Activated naive CD4-positive, alpha-beta T cell treated with anti-CD3 and anti-CD28 coated beads, Interleukin-2, amount 50 U/mL, for 16 hours (primary cell): ENCODE measurements at regions not wholly inside any gene's neighbourhood (a gene's known extent, or its start where the extent isn't known, plus 50 kb on each side); places are given as distances from the start of the nearest gene placed in this dataset.

Source experiments
- DNase-seq: peaks from one replicate; pipeline ENCODE4 v3.0.0-alpha.2; 2020

DNA sequence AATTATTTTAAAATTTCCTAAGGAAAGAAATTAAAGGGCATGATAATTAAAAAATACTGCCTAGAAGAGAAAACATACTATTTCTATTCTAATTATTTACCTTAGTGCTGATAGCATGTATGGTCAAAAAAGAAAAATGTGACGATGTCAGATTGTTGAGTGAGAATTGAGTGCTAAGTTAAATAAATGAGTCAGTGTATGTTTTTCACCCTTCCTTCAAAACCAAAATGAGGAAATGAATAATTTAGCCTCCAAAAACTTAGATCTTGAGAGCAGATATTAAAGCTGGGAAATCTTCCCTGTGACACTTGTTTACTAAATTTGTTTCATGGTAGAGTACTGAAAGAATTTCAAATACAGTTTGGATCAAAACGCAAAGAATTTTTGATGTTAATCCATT, 58.6 kb upstream of the NYAP2 start:
- no peak for DNase-seq

DNA sequence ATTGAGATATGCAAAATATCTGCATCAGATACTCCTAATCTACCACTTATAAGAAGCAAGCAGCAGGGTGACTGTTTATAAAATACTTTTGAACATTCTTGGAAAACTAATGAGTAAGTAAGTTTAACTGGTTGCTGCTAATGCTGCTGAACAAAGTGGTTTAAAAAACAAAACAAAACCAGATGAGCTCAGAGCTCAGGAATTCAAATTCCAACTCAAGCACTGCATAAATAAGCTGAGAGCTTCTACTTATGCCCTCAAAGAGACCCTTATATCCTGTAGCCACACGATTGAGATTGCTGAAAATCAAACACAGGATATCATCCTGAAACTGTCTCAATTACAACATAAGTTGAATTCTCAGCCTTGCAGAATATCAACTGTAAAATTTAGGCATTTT, 62.3 kb upstream of the NYAP2 start:
- no peak for DNase-seq

DNA sequence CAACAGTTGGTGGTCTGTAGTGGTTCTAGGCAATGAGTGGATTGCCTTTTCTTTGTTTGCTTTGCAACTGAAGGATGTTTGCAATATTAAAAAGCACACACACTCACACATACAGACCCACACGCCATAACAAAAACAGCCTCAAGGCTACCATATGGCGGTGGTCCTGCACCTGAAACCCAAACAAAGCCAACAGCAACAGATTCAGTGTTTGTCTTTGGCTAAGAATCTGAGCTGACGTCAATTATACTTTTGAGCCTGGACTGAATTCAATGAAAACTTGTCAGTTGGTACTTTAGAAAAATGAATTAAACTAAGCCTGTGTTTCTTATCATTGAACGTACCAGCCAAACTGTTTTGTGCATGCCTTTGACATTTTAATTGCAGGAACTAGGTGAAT, 65.0 kb upstream of the NYAP2 start:
- no peak for DNase-seq

DNA sequence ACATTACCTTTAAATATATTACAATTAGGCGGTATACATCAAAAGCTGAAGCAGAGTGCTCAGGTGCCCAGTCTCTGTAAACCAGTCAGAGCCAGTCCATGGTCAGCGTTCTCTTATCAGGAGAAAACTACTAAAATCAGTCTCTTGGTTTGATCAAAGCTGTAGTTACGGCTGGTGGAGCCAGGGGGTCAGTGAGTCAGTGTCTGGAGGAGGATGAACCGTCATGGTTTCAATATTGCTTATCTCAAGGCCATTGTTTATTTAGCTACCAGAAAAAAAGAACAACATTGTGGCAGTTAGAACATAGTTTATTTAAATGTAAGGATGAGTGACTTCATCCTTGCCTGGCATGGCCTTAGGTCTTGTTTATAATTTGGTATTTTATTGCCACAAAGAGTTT, 71.3 kb upstream of the NYAP2 start:
- DNase-seq = no peak

DNA sequence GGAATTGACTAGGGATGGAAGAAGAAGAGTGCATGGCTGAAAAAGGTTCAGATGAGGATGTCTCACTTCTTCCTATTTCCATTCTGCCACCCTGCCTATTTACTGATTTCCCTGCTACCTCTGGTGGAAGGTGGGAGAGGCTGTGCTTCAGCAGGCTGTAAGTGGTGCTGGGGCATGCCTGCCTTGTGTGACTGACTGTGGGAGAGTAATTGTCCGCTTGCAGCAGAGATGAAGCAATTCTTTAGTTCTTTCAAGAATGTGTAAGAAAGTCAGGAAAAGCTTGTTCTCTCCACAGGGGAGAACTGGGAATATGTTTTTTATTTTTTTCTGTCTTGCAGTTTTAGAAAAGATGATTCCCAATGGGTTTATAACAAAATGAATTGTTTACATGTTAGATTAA, 72.5 kb upstream of the NYAP2 start:
- DNase-seq = no peak

DNA sequence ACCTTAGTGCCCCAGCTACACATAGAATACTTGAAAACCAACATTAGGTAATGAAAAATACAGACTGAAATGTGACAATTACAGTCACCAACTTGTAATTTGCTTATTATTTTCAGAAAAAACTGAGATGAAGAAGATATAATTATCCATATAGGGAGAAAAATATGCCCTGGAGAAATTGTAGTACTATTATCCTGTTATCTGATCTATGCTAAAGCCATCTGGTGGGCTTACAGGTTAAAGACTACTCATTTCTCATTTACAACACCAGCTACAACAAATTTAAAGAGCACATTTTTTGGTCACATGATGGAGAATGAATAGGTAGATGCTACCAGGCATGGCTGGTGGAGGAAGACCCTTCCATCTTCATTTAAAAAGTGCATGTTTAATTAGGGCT, 79.6 kb upstream of the NYAP2 start:
- DNase-seq = no peak

DNA sequence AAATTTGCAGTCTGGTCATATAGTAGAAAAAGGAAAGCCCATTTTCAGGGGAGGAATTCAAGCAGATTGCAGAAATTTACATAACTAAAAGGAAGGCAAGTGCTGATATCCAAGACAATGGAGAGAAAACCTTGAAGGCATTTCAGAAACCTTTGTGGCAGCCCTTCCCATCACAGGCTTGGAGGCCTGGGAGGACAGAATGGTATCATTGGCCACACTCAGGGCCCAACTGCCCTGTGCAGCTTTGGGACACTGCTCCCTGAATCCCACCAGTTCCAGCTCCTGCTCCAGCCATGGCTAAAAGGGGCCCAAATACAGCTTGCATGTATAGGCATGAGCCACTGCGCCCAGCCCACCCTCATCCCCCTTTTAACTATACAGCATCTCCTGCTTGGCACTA, 81.1 kb upstream of the NYAP2 start:
- DNase-seq = no peak

DNA sequence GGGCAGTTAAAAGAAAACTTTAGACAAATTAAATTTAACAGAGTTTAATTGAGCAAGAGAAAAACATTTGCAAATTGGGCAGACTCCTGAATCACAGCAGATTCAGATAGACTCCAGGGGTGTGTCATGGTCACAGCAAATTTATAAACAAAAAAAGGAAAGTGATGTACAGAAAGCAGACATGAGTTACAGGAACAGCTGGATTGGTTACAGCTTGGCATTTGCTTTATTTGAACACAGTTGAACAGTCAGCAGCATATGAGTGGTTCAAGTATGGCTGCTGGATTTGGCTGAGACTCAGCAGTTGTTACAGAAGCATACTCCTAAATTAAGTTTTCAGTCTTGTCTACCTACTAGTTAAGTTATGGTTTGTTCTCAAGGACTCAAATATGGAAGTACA, 82.3 kb upstream of the NYAP2 start:
- no peak for DNase-seq

DNA sequence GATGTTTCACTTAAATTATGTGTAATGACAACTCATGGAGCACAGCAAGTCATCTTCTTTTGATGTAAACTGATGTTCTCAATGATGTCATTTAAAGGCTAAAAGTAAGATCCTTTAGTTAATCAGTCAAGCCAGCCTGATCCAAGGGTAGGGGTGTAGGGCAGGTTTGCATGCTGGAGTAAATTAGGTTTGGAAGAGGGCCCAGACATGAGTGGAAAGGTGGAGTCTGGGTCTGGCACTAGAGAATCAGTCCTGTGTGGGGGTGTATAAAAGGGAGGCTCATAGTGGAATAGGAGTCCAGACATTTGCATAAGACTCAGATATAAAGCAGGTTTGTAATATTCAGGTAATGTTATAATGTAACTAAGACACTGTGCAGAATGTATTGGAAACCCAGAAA, 88.8 kb upstream of the NYAP2 start:
- no peak for DNase-seq

DNA sequence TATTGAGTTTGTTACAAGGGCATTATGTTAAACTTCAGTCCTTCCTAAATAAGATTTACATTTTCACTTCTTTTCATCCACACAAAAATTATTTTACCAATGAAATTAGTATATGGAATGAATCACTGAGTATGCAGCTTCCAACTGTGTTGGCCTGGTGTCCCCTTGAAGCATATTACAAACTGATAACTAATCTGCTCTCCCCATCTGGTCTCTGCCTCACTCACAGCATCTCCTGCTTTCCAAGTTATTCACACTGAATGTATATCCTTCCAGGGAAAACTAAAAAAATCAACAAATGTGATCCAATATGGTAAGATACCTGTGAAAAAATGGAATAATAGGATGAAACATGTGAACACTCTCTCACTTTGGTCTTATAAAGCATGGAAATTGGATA, 90.0 kb upstream of the NYAP2 start:
- DNase-seq = no peak

DNA sequence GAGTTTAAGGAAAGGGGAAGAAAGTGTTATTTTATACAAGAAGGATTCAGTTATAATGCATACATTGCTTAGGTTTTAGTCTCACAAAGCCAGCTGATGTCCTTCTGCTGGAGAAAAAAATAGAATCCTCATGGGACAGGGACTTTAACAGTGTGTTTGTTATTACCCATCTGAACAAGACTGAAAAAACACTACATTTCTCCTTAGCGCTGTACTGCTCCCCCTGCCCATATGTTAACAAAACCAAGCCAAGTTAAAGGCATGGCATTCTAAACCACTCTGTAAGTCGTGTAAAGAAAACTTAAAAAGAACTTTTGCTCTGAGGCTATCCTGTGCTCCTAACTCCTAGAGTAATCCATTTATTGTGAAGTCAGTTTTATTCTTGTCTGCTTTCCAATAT, 102.6 kb upstream of the NYAP2 start:
- no peak for DNase-seq

DNA sequence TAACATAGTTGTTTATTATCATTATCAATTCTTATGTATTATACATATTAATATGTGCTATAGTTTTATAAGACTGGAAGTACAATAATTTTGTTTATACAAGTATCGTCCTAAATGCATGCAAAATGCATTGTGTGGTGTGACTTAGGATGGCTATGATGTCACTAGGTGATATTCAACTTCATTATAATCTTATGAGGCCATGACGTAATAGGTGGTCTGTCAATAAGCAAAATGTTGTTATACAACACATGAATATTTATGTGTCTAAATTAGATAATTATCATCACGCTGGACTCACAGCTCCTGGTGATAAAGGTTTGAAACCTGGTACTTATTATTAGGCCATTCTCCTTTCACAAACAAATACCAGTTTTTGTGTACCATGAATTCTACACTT, 104.4 kb upstream of the NYAP2 start:
- DNase-seq = no peak

DNA sequence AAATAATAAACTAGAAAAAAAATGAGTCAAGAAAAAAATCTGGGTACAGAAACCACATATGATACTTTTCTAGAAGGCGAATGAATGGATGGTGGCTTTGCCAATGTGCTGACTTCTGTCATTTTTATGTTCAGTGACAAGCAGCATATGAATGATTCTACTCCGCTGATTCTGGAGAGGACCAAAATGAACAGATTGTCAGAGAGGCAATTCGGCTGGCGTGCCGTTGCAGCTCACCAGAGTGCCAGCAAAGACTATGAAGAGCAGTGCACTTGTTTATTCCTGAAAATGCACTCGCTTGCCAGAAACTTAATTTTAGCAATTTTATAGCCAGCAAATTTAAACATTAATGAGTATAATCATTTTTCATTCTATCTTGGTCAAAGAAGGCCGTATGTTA, 105.9 kb upstream of the NYAP2 start:
- no peak for DNase-seq

DNA sequence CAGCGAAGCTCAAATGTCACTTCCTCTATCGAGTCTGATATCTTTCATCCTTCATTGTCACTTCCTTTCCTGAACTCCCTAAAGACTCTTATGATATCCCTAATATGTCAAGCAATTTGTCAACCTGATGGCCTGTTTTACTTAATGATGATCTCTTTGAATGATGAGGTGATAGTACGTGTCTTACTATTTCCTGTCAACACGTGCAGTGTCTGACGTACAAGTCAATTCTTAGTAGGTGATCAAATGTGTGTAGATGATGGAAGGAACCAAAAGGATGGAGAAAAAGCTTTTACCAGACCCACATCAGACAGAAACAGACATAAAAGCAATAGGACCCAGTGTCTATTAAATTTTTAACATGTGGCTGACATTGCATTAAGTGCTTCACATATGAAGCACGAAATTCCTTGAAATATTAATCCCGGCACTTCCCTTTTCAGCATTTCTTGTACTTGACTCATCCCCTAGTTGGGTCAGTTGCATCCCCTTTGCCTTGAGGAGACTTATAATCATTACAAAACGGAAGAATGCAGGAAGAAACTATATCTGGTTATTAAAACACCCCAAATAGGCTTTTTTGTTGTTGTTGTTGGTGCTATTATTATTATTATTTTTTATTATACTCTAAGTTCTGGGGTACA, 108.6 kb upstream of the NYAP2 start:
- no peak for DNase-seq

DNA sequence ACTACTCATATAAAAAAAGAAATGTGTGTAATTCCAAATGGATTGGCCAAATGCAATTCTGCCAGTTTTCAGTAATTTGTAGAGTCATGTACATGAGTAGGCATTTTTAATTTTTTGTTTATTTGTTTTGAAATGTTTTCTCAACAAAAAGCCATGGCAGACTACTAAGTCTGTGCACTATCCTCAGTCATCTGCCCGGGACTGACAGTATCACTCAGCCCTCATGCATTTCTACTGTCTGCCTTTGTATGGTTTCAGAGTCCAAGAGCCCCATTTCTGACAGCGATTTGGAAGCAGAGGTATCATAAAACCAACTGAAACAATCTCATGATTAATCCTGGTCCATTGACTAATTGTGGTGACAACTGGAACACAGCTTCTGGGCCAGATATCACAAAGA, 109.9 kb upstream of the NYAP2 start:
- no peak for DNase-seq

DNA sequence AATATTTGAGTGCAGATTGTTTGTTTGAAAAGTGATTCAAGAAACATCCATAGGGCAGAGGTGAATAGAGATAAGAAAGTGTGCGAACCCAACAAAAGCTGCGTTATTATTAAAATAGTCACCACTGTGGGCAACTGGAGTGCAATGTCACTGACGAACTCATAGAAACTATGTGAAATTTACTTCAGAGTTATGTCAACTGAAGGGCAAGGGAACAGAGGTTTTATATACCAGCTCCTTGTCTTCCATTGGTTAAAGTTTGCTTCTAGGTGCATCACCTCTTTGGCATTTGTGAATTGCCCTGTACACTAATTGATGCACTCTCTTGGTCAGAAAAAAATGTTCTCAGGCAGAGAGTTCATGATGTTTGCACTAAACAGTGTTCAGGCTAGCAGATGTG, 110.5 kb upstream of the NYAP2 start:
- DNase-seq = no peak

DNA sequence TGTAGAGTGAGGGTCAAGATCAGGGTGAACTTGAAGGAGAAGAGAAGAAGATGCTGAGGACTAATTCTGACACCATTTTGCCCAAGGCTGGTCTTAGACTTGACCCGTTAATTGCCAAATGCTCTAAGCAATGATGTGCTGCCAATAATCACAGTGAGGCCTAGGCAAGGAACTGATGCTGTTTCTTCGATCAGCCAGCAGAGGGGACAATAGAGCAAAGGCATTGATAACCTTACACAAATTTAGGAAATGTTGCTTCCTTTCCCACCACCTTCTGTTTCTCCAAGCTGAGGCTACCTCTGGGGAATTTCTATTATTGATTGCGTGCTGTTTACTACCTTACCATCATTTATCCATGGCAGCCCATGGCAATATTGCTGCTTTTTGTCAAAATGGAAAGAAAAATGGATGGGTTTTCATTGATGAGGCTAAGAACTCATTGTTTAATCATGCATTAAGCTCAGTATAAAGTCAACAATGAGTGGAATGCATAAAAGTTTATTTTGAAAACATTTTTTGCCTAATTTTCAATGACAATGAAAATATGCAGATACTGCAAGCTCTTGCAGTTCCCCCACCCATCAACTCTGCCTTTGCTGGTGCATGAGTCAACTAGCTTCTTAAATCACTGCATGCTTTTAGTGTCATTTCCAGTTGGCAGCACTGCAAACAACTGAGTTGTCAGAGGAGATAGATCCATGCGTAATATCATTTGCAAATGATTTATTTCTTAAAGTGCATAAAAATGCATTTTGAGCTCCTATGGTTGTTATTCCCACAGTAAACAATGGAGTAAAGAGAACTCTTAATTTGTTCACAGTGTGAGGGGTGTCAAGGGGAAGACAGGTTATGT, 116.4 kb upstream of the NYAP2 start:
- DNase-seq = no peak

DNA sequence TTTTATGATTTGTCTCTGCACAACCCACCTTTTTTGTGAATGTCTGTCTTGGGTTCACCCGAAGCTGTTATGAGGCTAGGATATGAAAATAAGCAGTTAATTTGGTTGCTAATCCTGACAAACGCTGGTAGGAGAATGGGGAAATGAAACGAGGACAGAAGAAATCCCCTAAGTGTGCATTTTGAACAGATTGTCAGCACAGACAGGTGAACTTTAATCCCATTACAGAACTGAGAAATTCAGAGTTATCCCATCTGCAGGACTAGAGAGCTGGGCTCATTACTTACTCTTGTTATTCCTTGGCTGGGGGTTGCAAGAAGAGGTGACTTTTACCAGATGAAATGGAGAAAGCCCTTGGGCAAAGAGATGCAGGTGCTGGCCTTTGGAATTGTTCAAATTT, 123.3 kb upstream of the NYAP2 start:
- no peak for DNase-seq

DNA sequence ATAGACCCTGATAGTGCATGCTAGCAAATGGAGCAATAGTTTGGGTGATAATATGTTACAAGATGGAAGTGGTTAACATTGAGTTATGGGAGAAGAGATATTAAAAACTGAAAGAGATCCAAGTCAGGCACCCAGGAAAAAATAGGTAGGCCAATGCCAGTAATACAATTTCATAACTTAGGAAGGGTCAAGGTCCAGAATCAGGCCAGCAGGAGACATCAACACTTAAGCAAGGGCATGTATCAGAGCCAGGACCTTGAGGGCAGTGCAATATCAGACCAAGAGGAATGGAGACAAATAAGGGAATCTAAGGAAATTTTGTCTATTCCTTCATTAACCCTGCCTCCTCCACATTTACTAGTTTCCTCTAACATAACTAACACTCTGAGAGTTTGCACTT, 124.1 kb upstream of the NYAP2 start:
- no peak for DNase-seq

DNA sequence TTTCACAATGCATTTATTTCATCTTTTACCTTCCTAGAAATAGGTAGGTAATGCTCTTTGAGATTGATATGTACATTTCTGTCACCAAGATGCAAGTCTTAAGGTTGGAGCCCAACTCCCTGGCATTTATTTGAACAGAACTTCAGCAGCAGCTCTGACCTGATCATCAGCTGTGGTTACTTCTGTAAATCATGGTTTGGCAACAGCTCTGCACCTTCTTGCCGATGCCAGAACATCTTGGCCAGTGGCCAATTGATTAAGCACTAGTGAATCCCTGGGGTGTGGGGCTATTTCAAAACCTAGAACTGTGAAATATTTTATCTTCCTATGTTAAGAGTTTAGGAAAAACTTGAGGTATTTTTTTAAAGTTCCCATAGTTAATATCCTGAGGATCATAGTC, 124.8 kb upstream of the NYAP2 start:
- no peak for DNase-seq

DNA sequence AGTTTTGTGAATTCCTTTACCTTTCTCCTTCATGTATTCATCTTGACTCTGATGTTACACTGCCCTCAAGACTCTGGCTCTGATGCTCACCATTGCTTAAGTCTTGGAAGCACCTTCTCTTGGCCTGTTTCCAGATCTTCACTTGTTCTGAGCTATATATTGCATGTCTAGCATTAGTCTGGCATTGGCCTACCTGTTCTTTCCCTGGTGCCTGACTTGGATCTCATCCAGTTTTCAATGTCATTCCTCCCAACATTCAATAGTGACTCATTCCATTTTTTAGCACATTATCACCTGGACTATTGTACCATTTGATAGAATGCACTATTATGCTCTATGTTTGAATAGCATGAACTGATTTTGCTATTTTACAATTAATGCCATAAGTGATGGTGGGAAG, 127.3 kb upstream of the NYAP2 start:
- DNase-seq = no peak

DNA sequence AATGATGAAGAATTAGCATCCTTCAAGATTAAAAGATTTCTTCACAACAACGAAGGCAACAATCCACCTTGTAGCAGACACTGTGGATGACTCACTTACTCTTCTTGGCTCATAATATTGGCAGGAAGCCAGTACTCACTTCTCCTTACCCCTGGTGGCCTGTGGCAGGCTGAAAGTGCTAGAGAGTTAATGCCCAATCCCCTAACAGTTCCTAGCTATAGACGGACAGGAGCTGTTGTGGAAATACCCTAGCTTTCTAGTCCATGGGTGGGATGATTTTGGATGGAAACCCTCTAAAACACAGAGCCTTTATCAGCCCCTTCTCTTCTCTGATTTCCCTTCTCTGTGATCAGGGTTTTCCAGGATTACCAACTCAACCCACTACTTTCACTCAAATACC, 128.6 kb upstream of the NYAP2 start:
- DNase-seq = peak; percentile 15

DNA sequence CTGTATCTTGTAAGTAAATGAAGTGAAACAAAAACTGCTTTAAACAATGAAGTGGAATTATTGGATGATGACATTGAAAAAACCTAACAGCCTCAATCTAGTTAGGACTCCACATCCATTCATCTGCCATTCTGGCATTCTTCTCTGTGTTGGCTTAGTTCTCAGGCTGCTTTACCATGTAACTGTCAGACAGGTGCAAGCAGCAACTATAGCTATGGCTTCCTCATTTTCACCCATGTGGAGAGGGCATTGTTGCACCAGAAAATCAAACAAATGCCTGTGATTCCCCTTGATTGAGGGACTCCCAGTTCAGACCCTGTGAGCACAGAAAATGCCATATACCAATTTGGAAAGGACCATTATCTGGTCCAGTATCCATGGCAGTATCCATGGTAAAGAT, 129.5 kb upstream of the NYAP2 start:
- no peak for DNase-seq

DNA sequence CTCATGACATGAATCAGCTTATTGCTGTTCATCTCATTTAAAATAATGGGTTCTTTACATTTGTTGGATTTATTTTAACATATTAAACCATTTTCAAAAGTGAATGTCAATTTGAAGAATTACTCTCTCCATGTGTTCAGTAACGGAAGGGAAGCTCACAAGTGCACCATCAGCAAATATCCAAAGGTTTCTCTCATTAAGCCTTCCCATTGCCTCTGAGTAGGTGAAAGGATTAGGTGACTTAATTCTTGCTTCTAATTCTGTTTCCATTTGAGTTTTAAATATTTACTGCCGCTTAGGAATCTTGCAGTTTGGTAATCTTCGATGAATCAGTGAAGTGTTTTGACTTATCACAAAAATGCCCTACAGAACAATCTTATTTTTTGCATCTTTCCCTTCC, 145.1 kb upstream of the NYAP2 start:
- no peak for DNase-seq

DNA sequence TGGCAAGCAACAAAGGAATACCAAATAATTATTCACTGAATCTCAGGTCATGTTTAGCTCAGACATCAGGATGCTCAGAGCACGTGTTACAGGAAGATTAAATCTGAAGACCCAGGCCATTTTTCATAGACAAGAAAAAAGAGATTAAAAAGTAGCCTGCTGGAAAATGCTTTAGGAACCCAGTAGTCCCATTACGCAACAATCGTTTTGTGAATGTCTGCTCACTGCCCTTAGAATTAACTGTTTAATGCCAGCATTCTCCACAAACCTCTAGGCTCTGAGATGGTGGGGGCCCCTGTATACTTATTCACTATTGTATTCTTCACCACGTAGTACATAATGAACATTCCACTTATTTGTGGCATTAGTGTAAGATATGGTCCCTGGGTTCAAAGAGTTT, 154.6 kb upstream of the NYAP2 start:
- no peak for DNase-seq
